ENCODE measurements at regions not wholly inside any gene's neighbourhood (a gene's known extent, or its start where the extent isn't known, plus 50 kb on each side); places are given as distances from the start of the nearest gene placed in this dataset.

DNA sequence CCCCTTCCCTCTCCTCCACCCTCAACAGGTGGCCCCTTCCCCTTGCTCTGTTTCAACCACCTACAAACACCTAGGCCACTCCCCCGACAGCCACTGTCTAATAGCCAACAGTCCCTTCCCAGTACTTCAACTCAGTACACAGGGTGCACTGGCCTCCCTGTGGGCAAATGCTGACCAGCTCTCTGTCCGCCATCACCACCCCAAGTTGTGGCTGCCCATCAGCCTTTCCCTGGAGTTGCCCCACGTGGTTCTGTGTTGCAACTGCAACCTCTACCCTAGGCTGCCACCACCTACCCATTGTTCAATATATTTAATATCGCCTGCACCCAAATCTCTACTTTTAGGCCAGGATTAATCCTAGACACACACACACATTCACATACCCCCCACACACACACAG is 173.5 kb downstream of the MREG start:
- TF ChIP-seq TAF1 (IDR thresholded peaks at IDR 0.05; ENCODE audit: low read depth), result no peak
- TF ChIP-seq EP300 (conservative IDR thresholded peaks at IDR 0.05; ENCODE audit: poor library complexity, severe bottlenecking), result no peak
- no peak for TF ChIP-seq CTCF (IDR thresholded peaks at IDR 0.05; ENCODE audit: poor library complexity, severe bottlenecking)
- TF ChIP-seq POLR2AphosphoS5 (IDR thresholded peaks at IDR 0.05), result no peak
- H2AFZ ChIP-seq (ENCODE audit: low read depth, low read length), result no peak overlapping the region
- no peaks in the 10 kb centered on the region for H3K9me3 ChIP-seq (ENCODE audit: low read length)

DNA sequence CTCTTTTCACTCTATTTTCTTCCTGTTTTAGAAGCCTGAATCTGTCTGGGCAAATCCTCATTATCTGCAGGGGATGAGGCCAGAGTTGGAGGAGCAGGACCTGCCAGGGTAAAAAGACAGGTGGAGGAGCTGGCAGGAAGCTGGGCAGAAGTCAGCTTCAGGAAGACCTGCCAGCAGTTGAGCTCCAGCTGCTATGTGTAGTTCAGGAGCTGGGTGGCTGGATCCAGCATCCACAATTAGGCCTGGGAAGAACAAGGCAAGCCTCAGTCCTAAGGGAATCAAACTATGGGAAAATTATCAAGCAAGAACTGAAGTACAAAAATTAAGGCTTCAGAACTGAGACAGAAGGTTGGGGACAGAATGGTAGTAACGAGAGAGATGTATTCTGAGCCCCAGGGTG is 174.0 kb downstream of the MREG start:
- H3K4me2 ChIP-seq (ENCODE audit: low read length), result no peak overlapping the region

More for the DNA sequence above, 173.5 kb downstream of the MREG start:
- Histone ChIP-seq H3K4me2 (ENCODE audit: low read length) (no peak overlapping the region), H3K36me3 (ENCODE audit: insufficient read depth, low read length) (no peaks in the 10 kb centered on the region), H3K27me3 (ENCODE audit: insufficient read depth, low read depth, low read length) (no peaks in the 10 kb centered on the region), H3F3A (ENCODE audit: insufficient read depth, low read length, poor library complexity, severe bottlenecking) (no peaks in the 10 kb centered on the region), H3K9me2 (ENCODE audit: insufficient read depth, low read length) (no peaks in the 10 kb centered on the region), H4K20me1 (ENCODE audit: insufficient read depth) (no peaks in the 10 kb centered on the region), H3K27ac (ENCODE audit: low read length) (no peak overlapping the region), H3K4me3 (ENCODE audit: low read length) (no peak overlapping the region), H3K9ac (ENCODE audit: low read length) (no peak overlapping the region), H3K79me2 (replicated peaks; ENCODE audit: insufficient read depth, low read length) (no peaks in the 10 kb centered on the region)

More for the DNA sequence above, 174.0 kb downstream of the MREG start:
- Histone ChIP-seq H4K20me1 (ENCODE audit: insufficient read depth) (no peaks in the 10 kb centered on the region), H3F3A (ENCODE audit: insufficient read depth, low read length, poor library complexity, severe bottlenecking) (no peaks in the 10 kb centered on the region), H3K27me3 (ENCODE audit: insufficient read depth, low read depth, low read length) (no peaks in the 10 kb centered on the region), H3K9me3 (ENCODE audit: low read length) (no peaks in the 10 kb centered on the region), H3K9me2 (ENCODE audit: insufficient read depth, low read length) (no peaks in the 10 kb centered on the region), H2AFZ (ENCODE audit: low read depth, low read length) (no peak overlapping the region), H3K36me3 (ENCODE audit: insufficient read depth, low read length) (no peaks in the 10 kb centered on the region), H3K79me2 (replicated peaks; ENCODE audit: insufficient read depth, low read length) (no peaks in the 10 kb centered on the region), H3K27ac (ENCODE audit: low read length) (no peak overlapping the region), H3K4me3 (ENCODE audit: low read length) (no peak overlapping the region), H3K9ac (ENCODE audit: low read length) (no peak overlapping the region)
- TF ChIP-seq MXI1 (conservative IDR thresholded peaks at IDR 0.05; ENCODE audit: poor library complexity, severe bottlenecking) (no peak), REST (IDR thresholded peaks at IDR 0.05; ENCODE audit: borderline replicate concordance) (no peak), SMC3 (conservative IDR thresholded peaks at IDR 0.05; ENCODE audit: poor library complexity) (no peak), EZH2 (IDR thresholded peaks at IDR 0.05; ENCODE audit: borderline replicate concordance, insufficient read depth, low read length, poor library complexity, severe bottlenecking) (no peak), RAD21 (conservative IDR thresholded peaks at IDR 0.05) (no peak), POLR2AphosphoS5 (IDR thresholded peaks at IDR 0.05) (no peak), CTCF (IDR thresholded peaks at IDR 0.05; ENCODE audit: poor library complexity, severe bottlenecking) (no peak), TAF1 (IDR thresholded peaks at IDR 0.05; ENCODE audit: low read depth) (no peak), EP300 (conservative IDR thresholded peaks at IDR 0.05; ENCODE audit: poor library complexity, severe bottlenecking) (no peak)

Measured in neural cell (in vitro differentiated cells).